Stomach (tissue), 4 donors: ENCODE measurements at regions not wholly inside any gene's neighbourhood (a gene's known extent, or its start where the extent isn't known, plus 50 kb on each side); places are given as distances from the start of the nearest gene placed in this dataset.

Experiments
- EP300 ChIP-seq: sonication (generic); formaldehyde crosslinking; IDR thresholded peaks from one replicate; pipeline ENCODE4 v1.6.1; 2017; ENCODE audit warnings: antibody characterized with exemption
- POLR2A ChIP-seq, 4 donors: fragments of 450-650 bp; IDR thresholded peaks; one replicate each; pipeline ENCODE4 v1.6.1; 2016; ENCODE audit warnings: antibody characterized with exemption in 4 of 4, control low read depth in 2 of 4, mild to moderate bottlenecking in 1 of 4, moderate library complexity in 1 of 4
- POLR2AphosphoS5 ChIP-seq, 3 donors: sonication (generic); formaldehyde crosslinking; IDR thresholded peaks; one replicate each; pipeline ENCODE4 v1.6.1; 2016; ENCODE audit warnings: antibody characterized with exemption in 3 of 3
- TF ChIP-seq, protein P1 (sequence below), 7 experiments: fragments of 450-650 bp in 4 of 7; fragments of 200-600 bp in 3 of 7; sonication (generic) in 3 of 7; IDR thresholded peaks; one replicate each; pipeline ENCODE4 v1.5.1; 2016 to 2019; ENCODE audit warnings: antibody characterized with exemption in 7 of 7, control low read depth in 2 of 7, mild to moderate bottlenecking in 1 of 7

GRCh38 chr9:134514503-134514902 is 127.1 kb upstream of the COL5A1 start:
- TF ChIP-seq, protein P1, sequence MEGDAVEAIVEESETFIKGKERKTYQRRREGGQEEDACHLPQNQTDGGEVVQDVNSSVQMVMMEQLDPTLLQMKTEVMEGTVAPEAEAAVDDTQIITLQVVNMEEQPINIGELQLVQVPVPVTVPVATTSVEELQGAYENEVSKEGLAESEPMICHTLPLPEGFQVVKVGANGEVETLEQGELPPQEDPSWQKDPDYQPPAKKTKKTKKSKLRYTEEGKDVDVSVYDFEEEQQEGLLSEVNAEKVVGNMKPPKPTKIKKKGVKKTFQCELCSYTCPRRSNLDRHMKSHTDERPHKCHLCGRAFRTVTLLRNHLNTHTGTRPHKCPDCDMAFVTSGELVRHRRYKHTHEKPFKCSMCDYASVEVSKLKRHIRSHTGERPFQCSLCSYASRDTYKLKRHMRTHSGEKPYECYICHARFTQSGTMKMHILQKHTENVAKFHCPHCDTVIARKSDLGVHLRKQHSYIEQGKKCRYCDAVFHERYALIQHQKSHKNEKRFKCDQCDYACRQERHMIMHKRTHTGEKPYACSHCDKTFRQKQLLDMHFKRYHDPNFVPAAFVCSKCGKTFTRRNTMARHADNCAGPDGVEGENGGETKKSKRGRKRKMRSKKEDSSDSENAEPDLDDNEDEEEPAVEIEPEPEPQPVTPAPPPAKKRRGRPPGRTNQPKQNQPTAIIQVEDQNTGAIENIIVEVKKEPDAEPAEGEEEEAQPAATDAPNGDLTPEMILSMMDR (IDR thresholded peaks at IDR 0.05), result no peak
- TF ChIP-seq POLR2A (IDR thresholded peaks at IDR 0.05) (no peak), POLR2AphosphoS5 (IDR thresholded peaks at IDR 0.05) (no peak), EP300 (no peak)
